Skeletal muscle satellite cell (primary cell): ENCODE measurements at regions not wholly inside any gene's neighbourhood (a gene's known extent, or its start where the extent isn't known, plus 50 kb on each side); places are given as distances from the start of the nearest gene placed in this dataset.

ENCODE experiments used
- H3K27me3 ChIP-seq: 2 replicates; pipeline ENCODE4 v1.7.0; 2013; ENCODE audit warnings: low read length; ENCODE audit not compliant: control insufficient read depth, insufficient read depth
- H3K36me3 ChIP-seq: 2 replicates; pipeline ENCODE4 v1.7.0; 2013; ENCODE audit warnings: mild to moderate bottlenecking, control low read depth, low read length; ENCODE audit not compliant: insufficient read depth
- H3K4me1 ChIP-seq: 2 replicates; pipeline ENCODE4 v1.7.0; 2013; ENCODE audit warnings: low read length; ENCODE audit not compliant: control insufficient read depth, insufficient read depth
- H3K4me2 ChIP-seq: 2 replicates; pipeline ENCODE4 v1.7.0; 2013; ENCODE audit warnings: mild to moderate bottlenecking, low read length
- H3K4me3 ChIP-seq: 2 replicates; pipeline ENCODE4 v1.7.0; 2013; ENCODE audit warnings: low read length
- H3K9ac ChIP-seq: 2 replicates; pipeline ENCODE4 v1.7.0; 2013; ENCODE audit warnings: mild to moderate bottlenecking, low read depth, low read length, moderate library complexity
- H3K9me3 ChIP-seq: replicated peaks from 2 replicates; pipeline ENCODE4 v1.7.0; 2013; ENCODE audit warnings: mild to moderate bottlenecking, control low read depth, low read length

DNA sequence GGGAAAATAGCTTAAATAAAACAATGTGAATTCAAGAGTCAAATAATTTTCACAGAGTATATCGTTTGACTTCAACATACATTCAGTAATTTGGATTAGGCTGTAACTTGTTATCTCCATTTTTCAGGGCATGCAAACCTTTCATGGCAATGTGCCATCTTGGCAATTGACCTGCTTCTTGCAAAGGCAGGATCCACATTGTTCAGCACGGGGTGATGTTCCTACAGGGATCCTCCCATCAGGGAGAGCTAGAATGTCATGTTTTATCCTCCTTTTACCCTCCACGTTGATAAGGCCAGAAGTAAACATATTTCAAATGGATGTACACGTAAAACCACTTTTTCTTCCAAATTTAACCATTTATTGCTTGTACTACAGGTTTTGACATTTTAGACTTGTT, 314.4 kb downstream of the GALC start:
- Histone ChIP-seq H3K4me1 (no peaks in the 10 kb centered on the region), H3K4me3 (no peak overlapping the region), H3K9me3 (no peaks in the 10 kb centered on the region), H3K27me3 (no peaks in the 10 kb centered on the region), H3K36me3 (no peaks in the 10 kb centered on the region), H3K4me2 (no peak overlapping the region), H3K9ac (no peak overlapping the region)

DNA sequence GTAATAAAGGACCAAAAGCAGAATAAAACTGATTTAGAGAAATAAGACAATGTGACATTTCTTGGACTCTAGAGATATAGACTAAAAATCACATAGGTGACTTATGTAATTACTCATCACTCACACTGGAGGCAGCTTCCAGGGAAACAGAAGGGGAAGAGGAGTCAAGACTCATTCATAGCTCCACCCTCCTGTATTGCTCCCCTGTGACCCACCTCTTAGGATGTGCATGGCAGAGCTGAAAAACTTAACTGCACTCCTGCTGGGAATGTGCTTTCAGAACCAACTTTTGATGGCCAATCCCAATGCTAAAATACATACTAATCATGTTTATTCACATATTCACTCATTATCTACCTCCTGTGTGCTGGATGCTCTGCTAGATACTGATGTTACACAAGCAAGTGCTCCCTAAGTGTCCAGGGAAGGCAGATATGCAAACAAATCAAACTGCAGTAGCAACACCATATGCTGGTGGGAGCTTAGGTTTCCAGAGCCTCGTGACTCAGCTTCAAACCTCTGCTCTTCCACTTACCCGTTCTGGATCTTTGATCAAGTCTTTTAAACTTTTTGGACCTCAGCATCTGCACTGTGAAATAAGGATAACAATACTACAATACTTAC, 316.1 kb downstream of the GALC start:
- Histone ChIP-seq H3K9ac (no peak overlapping the region), H3K4me1 (no peaks in the 10 kb centered on the region), H3K4me2 (no peak overlapping the region), H3K9me3 (no peaks in the 10 kb centered on the region), H3K27me3 (no peaks in the 10 kb centered on the region), H3K4me3 (no peak overlapping the region), H3K36me3 (no peaks in the 10 kb centered on the region)

DNA sequence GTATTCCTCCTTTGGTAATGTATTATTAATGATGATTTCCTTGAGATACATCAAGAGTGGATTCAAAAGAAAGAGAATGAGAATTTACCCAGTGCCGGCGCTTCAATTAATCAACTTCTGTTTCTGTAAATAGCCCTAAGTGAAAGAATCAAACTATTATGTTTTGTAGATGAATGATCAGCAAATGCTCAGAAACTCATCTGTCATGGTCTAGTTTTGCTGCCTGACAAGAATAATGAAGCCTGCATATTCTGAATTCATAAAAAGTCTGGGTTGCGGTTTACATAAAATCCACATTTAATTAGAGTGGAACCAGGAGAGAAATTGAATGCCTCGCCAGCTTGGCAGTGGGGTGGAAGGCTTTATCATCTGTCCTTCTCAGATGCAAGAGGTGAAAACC, 325.3 kb downstream of the GALC start:
- H3K36me3 ChIP-seq = no peaks in the 10 kb centered on the region
- H3K9ac ChIP-seq = no peak overlapping the region
- H3K27me3 ChIP-seq = no peaks in the 10 kb centered on the region
- H3K9me3 ChIP-seq = peaks cover 11% of the 10 kb centered on the region
- H3K4me2 ChIP-seq = no peak overlapping the region
- no peak overlapping the region for H3K4me3 ChIP-seq
- no peaks in the 10 kb centered on the region for H3K4me1 ChIP-seq

DNA sequence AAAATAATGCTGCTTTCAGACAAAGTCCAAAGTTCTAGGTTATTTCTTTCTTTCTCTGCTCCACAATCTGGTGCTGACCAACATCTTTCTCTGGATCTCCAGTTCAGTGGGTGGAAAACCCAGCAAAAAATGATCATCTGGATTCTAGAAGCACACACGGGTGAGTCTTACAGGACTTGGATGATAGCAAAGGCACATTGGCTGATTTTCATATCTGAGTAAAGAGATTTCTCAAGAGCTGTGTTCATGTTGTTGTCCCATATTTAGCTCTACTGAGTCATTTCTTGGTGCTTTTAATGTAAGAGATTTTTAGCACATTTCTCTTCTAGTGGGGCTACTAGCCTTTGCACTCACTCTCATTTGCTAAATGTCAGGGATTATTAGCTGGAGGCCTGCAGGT, 336.7 kb downstream of the GALC start:
- no peak overlapping the region for H3K9ac ChIP-seq
- H3K36me3 ChIP-seq = no peaks in the 10 kb centered on the region
- H3K4me2 ChIP-seq = no peak overlapping the region

DNA sequence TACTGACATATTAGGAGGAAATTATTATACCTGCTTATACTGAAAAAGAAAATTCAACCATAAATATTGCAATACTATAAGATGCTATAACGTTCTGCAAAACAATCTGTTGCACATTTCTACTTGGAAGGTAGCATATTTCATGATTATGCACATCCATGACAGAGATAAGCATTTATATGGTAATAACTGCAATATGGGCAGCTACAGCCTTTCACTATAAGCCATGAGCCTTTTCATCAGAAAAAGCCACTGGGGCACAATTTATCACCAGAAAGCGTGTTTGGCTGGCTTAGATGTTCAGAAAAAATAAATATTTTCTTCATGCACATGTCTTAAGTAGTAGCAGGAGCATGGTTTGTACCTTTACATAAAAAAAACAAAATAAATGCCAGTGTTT, 340.7 kb downstream of the GALC start:
- H3K4me3 ChIP-seq = no peak overlapping the region
- no peaks in the 10 kb centered on the region for H3K27me3 ChIP-seq
- H3K9ac ChIP-seq = no peak overlapping the region
- no peak overlapping the region for H3K4me2 ChIP-seq
- H3K4me1 ChIP-seq = no peaks in the 10 kb centered on the region
- peaks cover 8% of the 10 kb centered on the region for H3K9me3 ChIP-seq
- H3K36me3 ChIP-seq = no peaks in the 10 kb centered on the region

More for the DNA sequence above, 336.7 kb downstream of the GALC start:
- Histone ChIP-seq H3K4me3 (no peak overlapping the region), H3K9me3 (peaks cover 18% of the 10 kb centered on the region), H3K27me3 (no peaks in the 10 kb centered on the region), H3K4me1 (no peaks in the 10 kb centered on the region)

DNA sequence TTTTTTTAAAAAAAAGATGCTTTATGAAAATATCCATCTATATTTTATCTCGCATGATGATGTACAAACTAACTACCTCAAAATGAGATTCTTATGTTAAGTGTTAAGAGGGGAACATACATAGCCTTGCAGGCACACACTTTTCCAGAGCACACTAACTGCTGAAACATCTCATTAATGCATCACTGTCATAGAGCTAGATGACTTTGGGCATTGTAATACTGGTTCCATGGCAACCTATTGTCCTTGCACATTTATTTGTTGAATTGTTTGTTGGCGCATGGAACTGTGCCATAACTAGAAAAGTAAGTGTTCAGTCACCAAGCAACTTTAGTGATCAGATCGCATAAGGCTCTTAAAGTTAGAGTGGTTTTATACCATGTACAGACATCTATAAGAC, 348.3 kb downstream of the GALC start:
- no peaks in the 10 kb centered on the region for H3K4me1 ChIP-seq
- no peaks in the 10 kb centered on the region for H3K36me3 ChIP-seq
- H3K9me3 ChIP-seq = peaks cover 6% of the 10 kb centered on the region
- no peak overlapping the region for H3K9ac ChIP-seq
- H3K4me3 ChIP-seq = no peak overlapping the region
- no peak overlapping the region for H3K4me2 ChIP-seq
- H3K27me3 ChIP-seq = no peaks in the 10 kb centered on the region

DNA sequence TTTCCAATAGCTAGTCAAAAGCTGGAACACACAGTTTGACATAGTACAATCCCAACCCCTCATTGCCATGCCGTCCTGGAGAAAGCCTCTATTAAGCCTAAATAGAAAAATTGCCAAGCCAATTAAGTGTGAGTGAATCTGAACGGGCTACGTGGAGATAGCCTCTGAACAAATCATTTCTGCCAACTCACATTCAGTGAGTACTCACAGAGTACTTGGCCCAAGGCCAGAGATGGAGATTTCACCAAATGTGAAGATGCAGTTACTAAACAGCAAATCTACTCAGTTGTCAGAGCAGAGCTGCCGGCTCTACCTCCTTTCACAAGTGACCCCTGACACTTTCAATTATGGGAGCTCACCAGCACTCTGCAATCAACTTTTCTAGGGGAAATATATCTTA, 350.0 kb downstream of the GALC start:
- no peaks in the 10 kb centered on the region for H3K4me1 ChIP-seq
- no peak overlapping the region for H3K4me3 ChIP-seq
- no peaks in the 10 kb centered on the region for H3K27me3 ChIP-seq
- no peak overlapping the region for H3K9ac ChIP-seq
- H3K36me3 ChIP-seq = no peaks in the 10 kb centered on the region
- peaks cover 9% of the 10 kb centered on the region for H3K9me3 ChIP-seq
- no peak overlapping the region for H3K4me2 ChIP-seq

DNA sequence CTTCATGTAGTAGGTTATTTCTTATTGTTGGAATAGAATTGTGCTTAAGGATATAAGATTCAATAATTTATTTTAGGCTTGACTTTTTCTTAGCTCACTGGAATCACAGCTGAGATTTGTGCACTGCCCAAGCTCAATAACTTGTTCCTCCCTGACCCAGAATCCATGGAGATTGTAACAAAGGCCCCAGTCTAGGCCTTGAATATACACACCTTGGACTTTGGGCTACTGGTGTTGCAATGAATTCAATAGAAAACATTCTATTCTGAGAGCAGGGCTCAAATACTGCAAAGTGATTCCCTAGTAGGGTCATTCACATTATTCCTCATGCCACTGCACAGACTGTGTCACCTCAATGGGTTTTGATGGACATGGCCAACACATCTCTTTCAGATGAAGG, 352.4 kb downstream of the GALC start:
- no peaks in the 10 kb centered on the region for H3K36me3 ChIP-seq
- H3K4me2 ChIP-seq = no peak overlapping the region
- peaks cover 9% of the 10 kb centered on the region for H3K9me3 ChIP-seq
- H3K4me1 ChIP-seq = no peaks in the 10 kb centered on the region
- no peaks in the 10 kb centered on the region for H3K27me3 ChIP-seq
- H3K9ac ChIP-seq = no peak overlapping the region
- H3K4me3 ChIP-seq = no peak overlapping the region

DNA sequence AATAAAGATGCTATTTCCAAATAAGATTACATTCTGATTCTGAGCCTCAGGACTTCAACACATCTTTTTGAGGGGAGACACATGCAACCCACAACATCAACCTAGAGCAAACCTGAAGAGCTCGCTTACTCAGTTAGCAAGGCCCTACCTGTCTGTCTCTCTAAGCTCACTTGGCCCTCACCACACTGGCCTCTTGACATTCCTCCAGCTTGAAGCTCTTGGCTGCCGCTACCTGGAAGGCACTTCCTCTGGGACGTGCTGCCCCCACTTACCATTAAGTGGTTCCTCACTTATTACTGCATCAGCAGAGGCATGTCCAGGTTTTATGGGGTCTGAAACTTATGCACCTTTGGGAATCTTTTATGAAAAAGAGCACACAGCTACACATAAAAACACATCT, 354.8 kb downstream of the GALC start:
- Histone ChIP-seq H3K4me3 (no peak overlapping the region), H3K36me3 (no peaks in the 10 kb centered on the region), H3K4me2 (no peak overlapping the region), H3K9me3 (peaks cover 9% of the 10 kb centered on the region), H3K9ac (no peak overlapping the region), H3K4me1 (no peaks in the 10 kb centered on the region), H3K27me3 (no peaks in the 10 kb centered on the region)

DNA sequence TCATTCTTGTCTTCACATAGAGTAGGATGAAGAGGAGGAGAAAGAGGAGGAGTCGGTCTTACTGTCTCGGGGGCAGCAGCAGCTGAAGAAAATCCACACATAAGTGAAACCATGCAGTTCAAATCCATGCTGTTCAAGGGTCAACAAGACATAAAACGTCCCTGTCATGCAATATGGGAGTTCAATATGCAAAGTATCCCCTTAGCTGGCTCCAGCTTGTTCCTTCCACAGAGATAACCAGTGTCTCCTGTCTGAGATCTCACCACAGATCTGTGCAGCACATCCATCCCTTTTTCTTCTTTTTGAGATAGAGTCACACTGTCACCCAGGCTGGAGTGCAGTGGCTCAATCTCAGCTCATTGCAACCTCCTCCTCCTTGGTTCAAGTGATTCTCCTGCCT, 357.5 kb downstream of the GALC start:
- no peak overlapping the region for H3K4me2 ChIP-seq
- H3K4me3 ChIP-seq = no peak overlapping the region
- H3K9me3 ChIP-seq = peaks cover 6% of the 10 kb centered on the region
- no peaks in the 10 kb centered on the region for H3K36me3 ChIP-seq
- H3K4me1 ChIP-seq = no peaks in the 10 kb centered on the region
- no peaks in the 10 kb centered on the region for H3K27me3 ChIP-seq
- no peak overlapping the region for H3K9ac ChIP-seq

DNA sequence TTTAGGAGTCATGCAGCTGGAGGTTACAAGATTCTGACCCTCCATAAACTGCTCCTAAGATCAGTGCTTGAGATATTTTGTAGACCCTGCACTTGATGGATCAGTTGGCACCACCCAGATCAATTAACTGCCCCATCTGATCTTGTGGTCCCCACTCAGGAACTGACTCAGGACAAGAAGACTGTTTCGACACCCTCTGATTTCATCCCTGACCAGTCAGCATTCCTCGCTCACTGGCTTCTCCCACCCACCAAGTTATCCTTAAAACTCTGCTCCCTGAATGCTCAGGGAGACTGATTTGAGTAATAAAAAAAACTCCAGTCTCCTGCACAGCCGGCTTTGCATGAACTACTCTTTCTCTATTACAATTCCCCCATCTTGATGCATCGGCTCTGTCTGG, 360.2 kb downstream of the GALC start:
- Histone ChIP-seq H3K36me3 (no peaks in the 10 kb centered on the region), H3K4me3 (no peak overlapping the region), H3K27me3 (no peaks in the 10 kb centered on the region), H3K9ac (no peak overlapping the region), H3K4me2 (no peak overlapping the region), H3K9me3 (peaks cover under 1% of the 10 kb centered on the region), H3K4me1 (no peaks in the 10 kb centered on the region)

DNA sequence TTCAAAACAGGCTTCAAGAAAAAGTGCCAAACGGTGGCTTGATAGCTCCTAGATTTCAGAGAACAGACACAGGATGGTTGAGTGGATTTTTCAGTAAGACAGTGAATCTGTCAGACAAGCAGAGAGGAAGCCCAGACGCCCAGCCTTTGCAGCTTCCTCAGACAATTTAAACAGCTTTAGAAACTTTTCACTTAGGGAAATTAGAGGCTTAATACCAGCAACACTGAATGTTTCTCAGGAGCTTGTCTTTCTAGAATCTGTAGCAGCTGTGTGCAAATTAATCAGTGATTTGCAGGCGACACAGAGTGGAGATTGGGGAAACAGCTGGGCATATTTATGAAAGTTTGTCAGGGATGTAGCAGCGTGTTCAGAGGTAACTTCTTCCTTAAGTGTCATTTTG, 362.1 kb downstream of the GALC start:
- no peaks in the 10 kb centered on the region for H3K27me3 ChIP-seq
- no peak overlapping the region for H3K4me3 ChIP-seq
- no peak overlapping the region for H3K9ac ChIP-seq
- H3K36me3 ChIP-seq = no peaks in the 10 kb centered on the region
- H3K4me2 ChIP-seq = no peak overlapping the region
- H3K9me3 ChIP-seq = peaks cover 5% of the 10 kb centered on the region
- H3K4me1 ChIP-seq = no peaks in the 10 kb centered on the region
